B cell (primary cell): ENCODE measurements at regions not wholly inside any gene's neighbourhood (a gene's known extent, or its start where the extent isn't known, plus 50 kb on each side); places are given as distances from the start of the nearest gene placed in this dataset.

Source experiments
- ATAC-seq: fragments of 200-7000 bp; cut with Tn5 transposase; one replicate; pipeline ENCODE4 v1.10.0; 2021; ENCODE audit warnings: low read depth, mild to moderate bottlenecking, moderate number of reproducible peaks, moderate library complexity
- CTCF ChIA-PET: fragments of 350-600 bp; sonication (Branson Sonifier 250); formaldehyde crosslinking; loops from one replicate; lab custom pipeline; 2021; ENCODE audit warnings: antibody characterized with exemption, inconsistent platforms; lab: Charles Lee
- POLR2A ChIA-PET: fragments of 350-600 bp; sonication (Branson Sonifier 250); formaldehyde crosslinking; loops from one replicate; lab custom pipeline; 2021; ENCODE audit warnings: antibody characterized with exemption; lab: Charles Lee
- DNase-seq: peaks from one replicate; pipeline ENCODE4 v3.0.0; 2013
- H2AFZ ChIP-seq: 2 replicates; pipeline ENCODE4 v1.6.1; 2012; ENCODE audit warnings: mild to moderate bottlenecking, low read depth, low read length; ENCODE audit not compliant: insufficient read depth, poor library complexity, severe bottlenecking
- H3K27ac ChIP-seq, 2 donors: 1 replicate in 1 of 2; 2 replicates in 1 of 2; pipeline ENCODE4 v1.5.1; 2012 to 2013; ENCODE audit warnings: low read length in 2 of 2, mild to moderate bottlenecking in 2 of 2, moderate library complexity in 1 of 2
- H3K27me3 ChIP-seq, 4 experiments: fragments of 200-600 bp in 1 of 4; sonication (generic) in 1 of 4; replicated peaks in 1 of 4; 1 replicate in 2 of 4; 2 replicates in 2 of 4; pipeline versions ENCODE4 v1.6.1 to v1.7.0; 2013 to 2016; ENCODE audit warnings: low read length in 3 of 4, mild to moderate bottlenecking in 2 of 4, mixed read lengths in 1 of 4, moderate library complexity in 1 of 4; ENCODE audit not compliant: insufficient read depth in 4 of 4, control insufficient read depth in 3 of 4; ENCODE audit errors: control extremely low read depth in 1 of 4
- H3K36me3 ChIP-seq, 2 experiments: replicated peaks in 1 of 2; 1 replicate in 1 of 2; 2 replicates in 1 of 2; pipeline versions ENCODE4 v1.6.1 to v1.7.1; 2013; ENCODE audit warnings: low read length in 1 of 2; ENCODE audit not compliant: insufficient read depth in 2 of 2, control insufficient read depth in 1 of 2; ENCODE audit errors: control extremely low read depth in 1 of 2, extremely low read depth in 1 of 2
- H3K4me1 ChIP-seq, 2 donors: fragments of 200-600 bp in 1 of 2; sonication (generic) in 1 of 2; 1 replicate in 1 of 2; 2 replicates in 1 of 2; pipeline versions ENCODE4 v1.5.1 to v1.6.1; 2013 to 2017; ENCODE audit warnings: low read length in 2 of 2; ENCODE audit not compliant: control insufficient read depth in 2 of 2, insufficient read depth in 2 of 2
- H3K4me2 ChIP-seq: replicated peaks from 2 replicates; pipeline ENCODE3; 2012; ENCODE audit warnings: mild to moderate bottlenecking, low read depth, low read length; ENCODE audit not compliant: poor library complexity, severe bottlenecking
- H3K4me3 ChIP-seq, 5 experiments: fragments of 200-600 bp in 1 of 5; sonication (generic) in 1 of 5; 1 replicate in 3 of 5; 2 replicates in 2 of 5; pipeline versions ENCODE4 v1.5.1 to v1.7.0; 2011 to 2016; ENCODE audit warnings: low read length in 4 of 5, mild to moderate bottlenecking in 4 of 5, low read depth in 2 of 5, control low read depth in 1 of 5, moderate library complexity in 1 of 5; ENCODE audit not compliant: insufficient read depth in 1 of 5; ENCODE audit errors: control extremely low read depth in 1 of 5, extremely low read depth in 1 of 5
- H3K79me2 ChIP-seq: fragments of 200-600 bp; sonication (generic); one replicate; pipeline ENCODE4 v1.6.0; 2016; ENCODE audit warnings: low read length; ENCODE audit not compliant: control insufficient read depth, insufficient read depth
- H3K9ac ChIP-seq: fragments of 200-600 bp; sonication (generic); 2 replicates; pipeline ENCODE4 v1.6.1; 2017; ENCODE audit warnings: mild to moderate bottlenecking, low read length, moderate library complexity
- H3K9me3 ChIP-seq, 3 donors: one replicate each; pipeline versions ENCODE4 v1.6.1 to v1.7.1; 2013; ENCODE audit warnings: low read length in 2 of 3; ENCODE audit not compliant: control insufficient read depth in 2 of 3, insufficient read depth in 1 of 3; ENCODE audit errors: control extremely low read depth in 1 of 3
- H4K20me1 ChIP-seq: 2 replicates; pipeline ENCODE4 v1.6.0; 2012; ENCODE audit warnings: mild to moderate bottlenecking, low read length; ENCODE audit not compliant: insufficient read depth, control insufficient read depth, poor library complexity, severe bottlenecking
- H3K27ac Mint-ChIP-seq: one replicate; pipeline ENCODE4 v1.8.0; 2021; ENCODE audit warnings: mixed read lengths
- H3K27me3 Mint-ChIP-seq: one replicate; pipeline ENCODE4 v1.8.0; 2021; ENCODE audit warnings: mixed read lengths
- H3K4me1 Mint-ChIP-seq: one replicate; pipeline ENCODE4 v1.8.0; 2021; ENCODE audit warnings: mixed read lengths
- H3K4me3 Mint-ChIP-seq: one replicate; pipeline ENCODE4 v1.8.0; 2021; ENCODE audit warnings: mixed read lengths
- H3K9me3 Mint-ChIP-seq: one replicate; pipeline ENCODE4 v1.8.0; 2022; ENCODE audit warnings: mixed read lengths; ENCODE audit not compliant: insufficient read depth
- EZH2 ChIP-seq: IDR thresholded peaks from 2 replicates; pipeline ENCODE4 v1.6.1; 2012; ENCODE audit warnings: borderline replicate concordance, low read depth, mild to moderate bottlenecking, moderate library complexity, low read length; ENCODE audit not compliant: insufficient read depth, poor library complexity, severe bottlenecking
- WGBS: methylation state at CpG from one replicate; pipeline ENCODE4 v1.1.5; 2013; ENCODE audit warnings: missing lambda C conversion rate; ENCODE audit not compliant: insufficient coverage; 5-methylcytosine and 5-hydroxymethylcytosine counted together
- intact Hi-C: fragments of 100-400 bp; cut with micrococcal nuclease; formaldehyde crosslinking; loops from one replicate; pipeline ENCODE4 v1.10.0; 2022
- TF ChIP-seq, protein P1 (sequence below): fragments of 200-600 bp; IDR thresholded peaks from one replicate; pipeline ENCODE4 v1.8.0; 2022; ENCODE audit warnings: antibody characterized with exemption, mild to moderate bottlenecking

- peaks cover 0 to 24% (median 0%) of the 10 kb centered on the region in 3 donors for H3K9me3 ChIP-seq
- no peaks in the 10 kb centered on the region for H3K4me1 ChIP-seq
- H3K4me3 Mint-ChIP-seq, result no peak overlapping the region
- no peaks in the 10 kb centered on the region for H4K20me1 ChIP-seq
- H3K36me3 ChIP-seq, result no peaks in the 10 kb centered on the region
- no peak overlapping the region for H3K4me3 ChIP-seq
- no peak overlapping the region for H3K9ac ChIP-seq
- no peaks in the 10 kb centered on the region for H3K79me2 ChIP-seq
- no peak for DNase-seq
- WGBS, result 75% methylated on average over 2 of the region's 3 CpGs
- H3K27me3 Mint-ChIP-seq, result no peaks in the 10 kb centered on the region
- H3K27ac Mint-ChIP-seq, result no peak overlapping the region
- H3K4me2 ChIP-seq, result no peak overlapping the region
- ChIA-PET CTCF (no interaction called here), POLR2A (no interaction called here)
- no peak overlapping the region for H2AFZ ChIP-seq
- H3K4me1 Mint-ChIP-seq, result no peaks in the 10 kb centered on the region
- peaks cover 6% of the 10 kb centered on the region for H3K9me3 Mint-ChIP-seq
- intact Hi-C loops, result no loop called here
- H3K27ac ChIP-seq, result no peak overlapping the region
- no peak for ATAC-seq
- no peaks in the 10 kb centered on the region for H3K27me3 ChIP-seq
- TF ChIP-seq EZH2, result no peak
These were observed 582.0 kb downstream of the BCL11B start for GRCh38 chr14:98689951-98690350.

DNA sequence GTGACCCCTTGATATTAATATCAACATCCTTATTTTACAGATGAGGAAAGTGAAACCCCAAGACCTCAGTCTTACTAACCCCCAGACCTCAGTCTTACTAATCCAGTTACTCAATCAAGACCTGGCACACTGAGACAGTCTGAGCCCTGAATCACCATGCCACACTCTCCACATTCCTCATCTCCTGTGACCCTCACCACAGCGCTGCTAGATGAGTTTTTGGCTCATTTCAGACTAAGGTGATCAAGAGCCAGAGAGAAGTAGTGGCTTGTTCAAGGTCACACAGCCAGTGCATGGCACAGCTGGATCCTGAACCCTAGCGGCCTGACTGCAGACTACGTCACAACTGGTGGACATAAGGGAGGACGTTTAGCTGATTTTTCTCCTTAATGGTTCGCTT is 579.2 kb downstream of the BCL11B start:
- no peaks in the 10 kb centered on the region for H3K27me3 Mint-ChIP-seq
- H4K20me1 ChIP-seq, result no peaks in the 10 kb centered on the region
- TF ChIP-seq, protein P1, sequence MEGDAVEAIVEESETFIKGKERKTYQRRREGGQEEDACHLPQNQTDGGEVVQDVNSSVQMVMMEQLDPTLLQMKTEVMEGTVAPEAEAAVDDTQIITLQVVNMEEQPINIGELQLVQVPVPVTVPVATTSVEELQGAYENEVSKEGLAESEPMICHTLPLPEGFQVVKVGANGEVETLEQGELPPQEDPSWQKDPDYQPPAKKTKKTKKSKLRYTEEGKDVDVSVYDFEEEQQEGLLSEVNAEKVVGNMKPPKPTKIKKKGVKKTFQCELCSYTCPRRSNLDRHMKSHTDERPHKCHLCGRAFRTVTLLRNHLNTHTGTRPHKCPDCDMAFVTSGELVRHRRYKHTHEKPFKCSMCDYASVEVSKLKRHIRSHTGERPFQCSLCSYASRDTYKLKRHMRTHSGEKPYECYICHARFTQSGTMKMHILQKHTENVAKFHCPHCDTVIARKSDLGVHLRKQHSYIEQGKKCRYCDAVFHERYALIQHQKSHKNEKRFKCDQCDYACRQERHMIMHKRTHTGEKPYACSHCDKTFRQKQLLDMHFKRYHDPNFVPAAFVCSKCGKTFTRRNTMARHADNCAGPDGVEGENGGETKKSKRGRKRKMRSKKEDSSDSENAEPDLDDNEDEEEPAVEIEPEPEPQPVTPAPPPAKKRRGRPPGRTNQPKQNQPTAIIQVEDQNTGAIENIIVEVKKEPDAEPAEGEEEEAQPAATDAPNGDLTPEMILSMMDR, result no peak
- no peak for TF ChIP-seq EZH2
- H3K27ac Mint-ChIP-seq, result no peak overlapping the region
- no peak overlapping the region for H3K4me2 ChIP-seq
- H3K9me3 ChIP-seq, result peaks cover 0 to 17% (median 0%) of the 10 kb centered on the region in 3 donors
- H3K9ac ChIP-seq, result no peak overlapping the region
- peaks cover 17% of the 10 kb centered on the region for H3K9me3 Mint-ChIP-seq
- ChIA-PET POLR2A (no interaction called here), CTCF (no interaction called here)
- no peak overlapping the region for H3K4me3 Mint-ChIP-seq
- H3K4me1 Mint-ChIP-seq, result no peaks in the 10 kb centered on the region
- H3K4me3 ChIP-seq, result no peak overlapping the region
- ATAC-seq, result no peak
- H3K36me3 ChIP-seq, result no peaks in the 10 kb centered on the region
- no peak overlapping the region for H3K27ac ChIP-seq
- 83% methylated on average over 3 of the region's 5 CpGs for WGBS
- H2AFZ ChIP-seq, result no peak overlapping the region
- no peaks in the 10 kb centered on the region for H3K27me3 ChIP-seq
- intact Hi-C loops, result no loop called here
- DNase-seq, result no peak
- no peaks in the 10 kb centered on the region for H3K4me1 ChIP-seq
- H3K79me2 ChIP-seq, result no peaks in the 10 kb centered on the region
